SK-N-SH (cell line): ENCODE measurements at regions not wholly inside any gene's neighbourhood (a gene's known extent, or its start where the extent isn't known, plus 50 kb on each side); places are given as distances from the start of the nearest gene placed in this dataset.

Source experiments
- EP300 ChIP-seq, 2 experiments: IDR thresholded peaks; 2 replicates each; pipeline versions ENCODE4 v1.4.0 to v1.6.1; 2012; ENCODE audit warnings: borderline replicate concordance in 1 of 2, low read depth in 1 of 2, low read length in 1 of 2
- TF ChIP-seq, protein P1 (sequence below): fragments of 200-600 bp; sonication (generic); IDR thresholded peaks from 2 replicates; pipeline ENCODE4 v1.6.1; 2017; ENCODE audit warnings: antibody characterized with exemption, mild to moderate bottlenecking, moderate library complexity
- TF ChIP-seq, protein P2 (sequence below): IDR thresholded peaks from 2 replicates; pipeline ENCODE4 v1.6.1; 2012; ENCODE audit warnings: mild to moderate bottlenecking, low read depth, low read length, moderate library complexity

DNA sequence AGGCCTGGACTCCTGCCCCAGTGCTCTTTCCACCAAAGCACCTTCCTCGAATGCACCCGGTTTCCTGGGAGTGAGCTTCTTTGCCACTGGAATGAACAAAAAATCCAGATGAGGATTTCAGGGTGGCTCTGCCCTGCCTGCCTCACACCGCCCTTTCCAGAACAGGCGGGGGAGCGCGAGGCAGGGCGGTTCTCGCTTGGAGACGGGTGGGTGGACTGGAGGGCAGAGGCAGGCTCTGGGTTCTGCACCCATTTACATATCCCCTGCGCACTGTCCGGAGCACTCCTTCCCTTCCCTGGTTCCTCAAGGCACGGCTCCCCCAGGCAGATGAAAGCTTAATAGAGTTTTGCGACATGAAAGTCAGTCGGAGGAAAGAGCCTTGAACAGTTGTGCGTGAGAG, 69.7 kb upstream of the DLK1 start:
- TF ChIP-seq, protein P1, sequence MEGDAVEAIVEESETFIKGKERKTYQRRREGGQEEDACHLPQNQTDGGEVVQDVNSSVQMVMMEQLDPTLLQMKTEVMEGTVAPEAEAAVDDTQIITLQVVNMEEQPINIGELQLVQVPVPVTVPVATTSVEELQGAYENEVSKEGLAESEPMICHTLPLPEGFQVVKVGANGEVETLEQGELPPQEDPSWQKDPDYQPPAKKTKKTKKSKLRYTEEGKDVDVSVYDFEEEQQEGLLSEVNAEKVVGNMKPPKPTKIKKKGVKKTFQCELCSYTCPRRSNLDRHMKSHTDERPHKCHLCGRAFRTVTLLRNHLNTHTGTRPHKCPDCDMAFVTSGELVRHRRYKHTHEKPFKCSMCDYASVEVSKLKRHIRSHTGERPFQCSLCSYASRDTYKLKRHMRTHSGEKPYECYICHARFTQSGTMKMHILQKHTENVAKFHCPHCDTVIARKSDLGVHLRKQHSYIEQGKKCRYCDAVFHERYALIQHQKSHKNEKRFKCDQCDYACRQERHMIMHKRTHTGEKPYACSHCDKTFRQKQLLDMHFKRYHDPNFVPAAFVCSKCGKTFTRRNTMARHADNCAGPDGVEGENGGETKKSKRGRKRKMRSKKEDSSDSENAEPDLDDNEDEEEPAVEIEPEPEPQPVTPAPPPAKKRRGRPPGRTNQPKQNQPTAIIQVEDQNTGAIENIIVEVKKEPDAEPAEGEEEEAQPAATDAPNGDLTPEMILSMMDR = no peak
- TF ChIP-seq, protein P2, sequence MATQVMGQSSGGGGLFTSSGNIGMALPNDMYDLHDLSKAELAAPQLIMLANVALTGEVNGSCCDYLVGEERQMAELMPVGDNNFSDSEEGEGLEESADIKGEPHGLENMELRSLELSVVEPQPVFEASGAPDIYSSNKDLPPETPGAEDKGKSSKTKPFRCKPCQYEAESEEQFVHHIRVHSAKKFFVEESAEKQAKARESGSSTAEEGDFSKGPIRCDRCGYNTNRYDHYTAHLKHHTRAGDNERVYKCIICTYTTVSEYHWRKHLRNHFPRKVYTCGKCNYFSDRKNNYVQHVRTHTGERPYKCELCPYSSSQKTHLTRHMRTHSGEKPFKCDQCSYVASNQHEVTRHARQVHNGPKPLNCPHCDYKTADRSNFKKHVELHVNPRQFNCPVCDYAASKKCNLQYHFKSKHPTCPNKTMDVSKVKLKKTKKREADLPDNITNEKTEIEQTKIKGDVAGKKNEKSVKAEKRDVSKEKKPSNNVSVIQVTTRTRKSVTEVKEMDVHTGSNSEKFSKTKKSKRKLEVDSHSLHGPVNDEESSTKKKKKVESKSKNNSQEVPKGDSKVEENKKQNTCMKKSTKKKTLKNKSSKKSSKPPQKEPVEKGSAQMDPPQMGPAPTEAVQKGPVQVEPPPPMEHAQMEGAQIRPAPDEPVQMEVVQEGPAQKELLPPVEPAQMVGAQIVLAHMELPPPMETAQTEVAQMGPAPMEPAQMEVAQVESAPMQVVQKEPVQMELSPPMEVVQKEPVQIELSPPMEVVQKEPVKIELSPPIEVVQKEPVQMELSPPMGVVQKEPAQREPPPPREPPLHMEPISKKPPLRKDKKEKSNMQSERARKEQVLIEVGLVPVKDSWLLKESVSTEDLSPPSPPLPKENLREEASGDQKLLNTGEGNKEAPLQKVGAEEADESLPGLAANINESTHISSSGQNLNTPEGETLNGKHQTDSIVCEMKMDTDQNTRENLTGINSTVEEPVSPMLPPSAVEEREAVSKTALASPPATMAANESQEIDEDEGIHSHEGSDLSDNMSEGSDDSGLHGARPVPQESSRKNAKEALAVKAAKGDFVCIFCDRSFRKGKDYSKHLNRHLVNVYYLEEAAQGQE = no peak
- no peak for TF ChIP-seq EP300 (IDR thresholded peaks at IDR 0.05; ENCODE audit: borderline replicate concordance in 1 of 2, low read depth in 1 of 2, low read length in 1 of 2)
